IMR-90 (cell line): ENCODE measurements at regions not wholly inside any gene's neighbourhood (a gene's known extent, or its start where the extent isn't known, plus 50 kb on each side); places are given as distances from the start of the nearest gene placed in this dataset.
A peak's percentile ranks its signal among the peaks of the same experiment; 100 is the strongest.

Experiments
- ATAC-seq: fragments of 200-7000 bp; cut with Tn5 transposase; 2 replicates; pipeline ENCODE4 v1.9.1; 2020; ENCODE audit warnings: low read depth, mild to moderate bottlenecking, moderate library complexity
- BruUV-seq: library from RNA; stranded (reverse); fragments of 400-500 nt; replicated peaks from 2 replicates; lab custom pipeline; 2021; lab: Mats Ljungman, UMichigan
- CTCF ChIA-PET: fragments of 300-600 bp; formaldehyde crosslinking; extraction: SDS; loops from one replicate; lab custom pipeline; 2021; ENCODE audit warnings: antibody characterized with exemption; lab: Yijun Ruan, JAX
- POLR2A ChIA-PET: fragments of 300-600 bp; sonication (Branson Sonifier 250); formaldehyde crosslinking; loops from one replicate; lab custom pipeline; 2022; ENCODE audit warnings: antibody characterized with exemption; ENCODE audit not compliant: unreplicated experiment; lab: Charles Lee
- DNase-seq: peaks from one replicate; pipeline ENCODE4 v3.0.0; 2013
- H2AFZ ChIP-seq: replicated peaks from 2 replicates; pipeline ENCODE3; 2013; ENCODE audit warnings: low read length, mild to moderate bottlenecking; ENCODE audit not compliant: poor library complexity
- H2AK5ac ChIP-seq: 2 replicates; pipeline ENCODE4 v1.6.1; 2013; ENCODE audit warnings: low read depth, low read length, inconsistent platforms
- H2AK9ac ChIP-seq: replicated peaks from 2 replicates; pipeline ENCODE3; 2013; ENCODE audit warnings: mild to moderate bottlenecking, low read depth, low read length, moderate library complexity; ENCODE audit not compliant: poor library complexity
- H2BK120ac ChIP-seq: 2 replicates; pipeline ENCODE4 v1.6.1; 2013; ENCODE audit warnings: low read depth, low read length, inconsistent platforms
- H2BK15ac ChIP-seq: 3 replicates; pipeline ENCODE4 v1.6.1; 2013; ENCODE audit warnings: low read depth, low read length, inconsistent platforms
- H2BK20ac ChIP-seq: 2 replicates; pipeline ENCODE4 v1.6.1; 2013; ENCODE audit warnings: low read depth, mild to moderate bottlenecking, inconsistent platforms, low read length, moderate library complexity
- H2BK5ac ChIP-seq: 2 replicates; pipeline ENCODE4 v1.6.1; 2013; ENCODE audit warnings: mild to moderate bottlenecking, low read depth, low read length, inconsistent platforms; ENCODE audit not compliant: poor library complexity, severe bottlenecking
- H3K14ac ChIP-seq: replicated peaks from 2 replicates; pipeline ENCODE4 v1.6.1; 2013; ENCODE audit warnings: low read depth, low read length, inconsistent platforms
- H3K18ac ChIP-seq: 2 replicates; pipeline ENCODE4 v1.6.1; 2013; ENCODE audit warnings: low read depth, low read length, control low read depth
- H3K23ac ChIP-seq: 2 replicates; pipeline ENCODE4 v1.6.1; 2013; ENCODE audit warnings: low read depth, low read length, inconsistent platforms
- H3K27ac ChIP-seq: 2 replicates; pipeline ENCODE4 v1.5.1; 2013; ENCODE audit warnings: mild to moderate bottlenecking, control low read depth, low read length; ENCODE audit not compliant: insufficient read depth
- H3K27me3 ChIP-seq: 2 replicates; pipeline ENCODE4 v1.6.1; 2013; ENCODE audit warnings: low read length; ENCODE audit not compliant: control insufficient read depth, insufficient read depth
- H3K36me3 ChIP-seq: 2 replicates; pipeline ENCODE4 v1.6.1; 2013; ENCODE audit warnings: low read length, mixed read lengths; ENCODE audit not compliant: control insufficient read depth, insufficient read depth
- H3K4ac ChIP-seq: 2 replicates; pipeline ENCODE4 v1.6.1; 2013; ENCODE audit warnings: low read depth, low read length, inconsistent platforms
- H3K4me1 ChIP-seq: 2 replicates; pipeline ENCODE4 v1.6.1; 2013; ENCODE audit warnings: low read length, mixed read lengths; ENCODE audit not compliant: control insufficient read depth, insufficient read depth
- H3K4me2 ChIP-seq: 2 replicates; pipeline ENCODE4 v1.6.1; 2013; ENCODE audit warnings: low read depth, mild to moderate bottlenecking, control low read depth, low read length, moderate library complexity
- H3K4me3 ChIP-seq: 2 replicates; pipeline ENCODE4 v1.5.1; 2013; ENCODE audit warnings: low read depth, mild to moderate bottlenecking, control low read depth, low read length, moderate library complexity; ENCODE audit not compliant: insufficient read depth
- H3K56ac ChIP-seq: 2 replicates; pipeline ENCODE4 v1.6.1; 2013; ENCODE audit warnings: low read length, inconsistent platforms; ENCODE audit not compliant: insufficient read depth; ENCODE audit errors: extremely low read depth
- H3K79me1 ChIP-seq, 2 experiments: 2 replicates each; pipeline ENCODE4 v1.6.1; 2013; ENCODE audit warnings: low read length in 2 of 2, inconsistent platforms in 1 of 2, low read depth in 1 of 2
- H3K9ac ChIP-seq: 2 replicates; pipeline ENCODE4 v1.6.1; 2013; ENCODE audit warnings: low read depth, low read length, control low read depth
- H3K9me1 ChIP-seq: 2 replicates; pipeline ENCODE4 v1.6.1; 2013; ENCODE audit warnings: low read length, inconsistent platforms; ENCODE audit not compliant: insufficient read depth
- H3K9me3 ChIP-seq: 2 replicates; pipeline ENCODE4 v1.6.1; 2013; ENCODE audit warnings: low read length; ENCODE audit not compliant: control insufficient read depth, insufficient read depth
- H4K20me1 ChIP-seq: 2 replicates; pipeline ENCODE4 v1.6.1; 2013; ENCODE audit warnings: low read length, inconsistent platforms; ENCODE audit not compliant: insufficient read depth
- H4K5ac ChIP-seq: 2 replicates; pipeline ENCODE4 v1.6.1; 2013; ENCODE audit warnings: mild to moderate bottlenecking, low read depth, low read length, control low read depth
- H4K8ac ChIP-seq, 2 experiments: 2 replicates each; pipeline ENCODE4 v1.6.1; 2013; ENCODE audit warnings: low read depth in 2 of 2, low read length in 2 of 2, control low read depth in 1 of 2, inconsistent platforms in 1 of 2
- H4K91ac ChIP-seq: 2 replicates; pipeline ENCODE4 v1.6.1; 2013; ENCODE audit warnings: low read depth, low read length, inconsistent platforms; ENCODE audit not compliant: insufficient read depth
- CEBPB ChIP-seq: IDR thresholded peaks from 2 replicates; pipeline ENCODE4 v1.6.1; 2012; ENCODE audit warnings: low read depth, low read length, improper control_type of control experiment
- NFE2L2 ChIP-seq: fragments of 150-350 bp; IDR thresholded peaks from 2 replicates; pipeline ENCODE4 v1.6.1; 2016; ENCODE audit warnings: low read depth, mild to moderate bottlenecking, low read length
- WGBS, 2 experiments: methylation state at CpG; one replicate each; pipeline versions ENCODE4 v1.1.5 to v1.1.7; 2013; ENCODE audit warnings: missing lambda C conversion rate in 2 of 2; ENCODE audit not compliant: insufficient read length in 1 of 2; ENCODE audit errors: extremely low coverage in 2 of 2; 5-methylcytosine and 5-hydroxymethylcytosine counted together
- dilution Hi-C: fragments of 300-500 bp; cut with HindIII; formaldehyde crosslinking; loops from one replicate; pipeline ENCODE4 v1.14.3; 2018; ENCODE audit warnings: low sequenced_read_pairs; ENCODE audit not compliant: unreplicated experiment
- in situ Hi-C: fragments of 300-500 bp; cut with MboI; formaldehyde crosslinking; loops from 3 replicates; pipeline ENCODE4 v1.14.3; 2019; ENCODE audit warnings: low sequenced_read_pairs, inconsistent platforms, mixed read lengths
- intact Hi-C: fragments of 100-400 bp; cut with micrococcal nuclease; formaldehyde crosslinking; loops from 2 replicates; pipeline ENCODE4 v1.10.0; 2022

DNA sequence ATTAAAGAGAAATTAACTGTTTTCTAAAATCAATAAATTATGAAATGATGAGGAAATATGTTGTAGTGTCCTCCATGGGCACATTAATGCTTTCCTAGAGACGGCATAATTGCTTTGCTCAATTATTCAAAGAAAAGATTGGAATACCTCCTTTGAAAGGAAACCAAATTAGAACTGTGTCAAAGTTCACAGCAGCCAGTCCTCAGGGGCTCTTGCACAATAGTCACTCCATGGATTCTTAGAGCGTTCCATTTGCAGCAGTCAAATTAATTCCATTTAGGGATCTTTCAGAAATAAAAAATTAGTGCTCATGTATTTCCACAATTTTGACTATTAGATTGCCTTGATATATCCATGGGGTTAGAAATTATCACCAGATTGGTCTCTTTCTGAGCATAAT lies 841.6 kb upstream of the DPPA4 start:
- WGBS, 2 experiments = no CpG with 5 or more reads among the region's 2 CpGs
- H2BK120ac ChIP-seq = no peak overlapping the region
- H3K9ac ChIP-seq = no peak overlapping the region
- no peak overlapping the region for H4K5ac ChIP-seq
- H2BK20ac ChIP-seq = no peak overlapping the region
- ChIA-PET POLR2A (no interaction called here), CTCF (interaction anchor here (0.6 to 0.7 kb wide), 2 partner anchors 22 to 616 kb away, joined by 3 read pairs; no protein-coding TSS in a partner anchor)
- H3K4me1 ChIP-seq = peaks cover 4% of the 10 kb centered on the region; the same call in 1 of the 2 replicates
- in situ Hi-C loops (no loop called here), intact Hi-C loops (loop anchor here (5.0 kb wide), 1 partner anchor 893 kb away; the partner anchor contains the start of gene NECTIN3), dilution Hi-C loops (no loop called here)
- no peak overlapping the region for H3K18ac ChIP-seq
- no peak overlapping the region for H3K27ac ChIP-seq
- H3K79me1 ChIP-seq = no peaks in the 10 kb centered on the region
- H4K20me1 ChIP-seq = no peaks in the 10 kb centered on the region
- no peak overlapping the region for H2AK5ac ChIP-seq
- H3K9me1 ChIP-seq = no peaks in the 10 kb centered on the region
- H3K36me3 ChIP-seq = no peaks in the 10 kb centered on the region
- no peak overlapping the region for H2BK15ac ChIP-seq
- H4K8ac ChIP-seq = no peak overlapping the region
- H4K91ac ChIP-seq = no peak overlapping the region
- H2AFZ ChIP-seq = no peak overlapping the region
- DNase-seq = peak; percentile 6
- no peak overlapping the region for H3K4me3 ChIP-seq
- TF ChIP-seq CEBPB (peak; percentile 90), NFE2L2 (no peak)
- no TSS peak for BruUV-seq
- no peak overlapping the region for H2BK5ac ChIP-seq
- H3K23ac ChIP-seq = no peak overlapping the region
- no peaks in the 10 kb centered on the region for H3K27me3 ChIP-seq
- no peak for ATAC-seq
- H3K4ac ChIP-seq = no peak overlapping the region
- H3K56ac ChIP-seq = no peak overlapping the region
- no peak overlapping the region for H2AK9ac ChIP-seq
- no peaks in the 10 kb centered on the region for H3K9me3 ChIP-seq
- no peak overlapping the region for H3K14ac ChIP-seq
- no peak overlapping the region for H3K4me2 ChIP-seq
